Uterus (tissue), 3 donors: ENCODE measurements at regions not wholly inside any gene's neighbourhood (a gene's known extent, or its start where the extent isn't known, plus 50 kb on each side); places are given as distances from the start of the nearest gene placed in this dataset.

ENCODE experiments used
- DNase-seq, 2 donors: peaks; one replicate each; pipeline ENCODE4 v3.0.0-alpha.2; 2019 to 2020
- H3K27ac ChIP-seq, 2 donors: fragments of 200-600 bp; sonication (generic); 1 replicate in 1 of 2; 2 replicates in 1 of 2; pipeline ENCODE4 v1.5.1; 2016 to 2018
- H3K27me3 ChIP-seq, 2 donors: fragments of 200-600 bp; sonication (generic); one replicate each; pipeline ENCODE4 v1.5.1; 2018 to 2019; ENCODE audit warnings: control low read depth in 1 of 2
- H3K36me3 ChIP-seq, 2 donors: fragments of 200-600 bp; sonication (generic); one replicate each; pipeline ENCODE4 v1.5.1; 2019; ENCODE audit warnings: control low read depth in 1 of 2
- H3K4me1 ChIP-seq, 2 donors: fragments of 200-600 bp; sonication (generic); one replicate each; pipeline ENCODE4 v1.5.1; 2018 to 2019; ENCODE audit warnings: control low read depth in 1 of 2
- H3K4me3 ChIP-seq, 2 donors: fragments of 200-600 bp; sonication (generic); 1 replicate in 1 of 2; 2 replicates in 1 of 2; pipeline ENCODE4 v1.5.1; 2018 to 2019; ENCODE audit warnings: mild to moderate bottlenecking in 1 of 2
- H3K9me3 ChIP-seq, 2 donors: fragments of 200-600 bp; sonication (generic); one replicate each; pipeline ENCODE4 v1.5.1; 2019; ENCODE audit warnings: control low read depth in 1 of 2
- POLR2A ChIP-seq, 2 donors: fragments of 450-650 bp; IDR thresholded peaks; one replicate each; pipeline ENCODE4 v1.6.1; 2016; ENCODE audit warnings: antibody characterized with exemption in 2 of 2, mild to moderate bottlenecking in 1 of 2, moderate library complexity in 1 of 2
- intact Hi-C: fragments of 100-400 bp; cut with DNase I; formaldehyde crosslinking; loops from one replicate; pipeline ENCODE4 v1.15.1; 2023; ENCODE audit warnings: low total_unique reads
- TF ChIP-seq, protein P1 (sequence below), 4 experiments: fragments of 200-600 bp in 2 of 4; fragments of 450-650 bp in 2 of 4; sonication (generic) in 2 of 4; IDR thresholded peaks; one replicate each; pipeline ENCODE4 v1.5.1; 2016 to 2019; ENCODE audit warnings: antibody characterized with exemption in 4 of 4, mild to moderate bottlenecking in 2 of 4, moderate library complexity in 1 of 4
- donor health status: DM: yes; HTN: yes; CAD: no.

DNA sequence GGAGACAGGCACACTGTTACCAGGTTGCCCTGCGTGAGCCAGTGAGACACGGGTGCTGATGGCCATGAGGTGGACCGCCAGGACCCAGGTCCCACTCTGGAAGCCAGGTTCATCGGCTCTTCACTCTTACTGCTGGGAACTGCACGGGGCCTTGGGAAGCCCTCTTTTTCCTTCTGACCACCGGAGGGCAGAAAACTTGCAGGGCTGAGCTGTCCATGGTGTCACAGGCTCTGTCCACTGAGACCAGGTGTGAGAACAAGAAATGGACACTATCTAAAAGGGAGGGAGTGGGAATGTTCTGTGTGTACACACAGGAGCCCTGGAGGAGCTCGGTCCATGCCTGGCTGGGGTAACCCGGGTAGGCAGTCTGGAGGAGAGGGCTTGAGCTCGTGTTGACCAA lies 93.4 kb downstream of the UQCRFS1 start:
- Histone ChIP-seq H3K4me3 (no peak overlapping the region), H3K36me3 (no peaks in the 10 kb centered on the region), H3K9me3 (no peaks in the 10 kb centered on the region), H3K27me3 (no peaks in the 10 kb centered on the region), H3K4me1 (no peaks in the 10 kb centered on the region), H3K27ac (no peak overlapping the region)
- TF ChIP-seq, protein P1, sequence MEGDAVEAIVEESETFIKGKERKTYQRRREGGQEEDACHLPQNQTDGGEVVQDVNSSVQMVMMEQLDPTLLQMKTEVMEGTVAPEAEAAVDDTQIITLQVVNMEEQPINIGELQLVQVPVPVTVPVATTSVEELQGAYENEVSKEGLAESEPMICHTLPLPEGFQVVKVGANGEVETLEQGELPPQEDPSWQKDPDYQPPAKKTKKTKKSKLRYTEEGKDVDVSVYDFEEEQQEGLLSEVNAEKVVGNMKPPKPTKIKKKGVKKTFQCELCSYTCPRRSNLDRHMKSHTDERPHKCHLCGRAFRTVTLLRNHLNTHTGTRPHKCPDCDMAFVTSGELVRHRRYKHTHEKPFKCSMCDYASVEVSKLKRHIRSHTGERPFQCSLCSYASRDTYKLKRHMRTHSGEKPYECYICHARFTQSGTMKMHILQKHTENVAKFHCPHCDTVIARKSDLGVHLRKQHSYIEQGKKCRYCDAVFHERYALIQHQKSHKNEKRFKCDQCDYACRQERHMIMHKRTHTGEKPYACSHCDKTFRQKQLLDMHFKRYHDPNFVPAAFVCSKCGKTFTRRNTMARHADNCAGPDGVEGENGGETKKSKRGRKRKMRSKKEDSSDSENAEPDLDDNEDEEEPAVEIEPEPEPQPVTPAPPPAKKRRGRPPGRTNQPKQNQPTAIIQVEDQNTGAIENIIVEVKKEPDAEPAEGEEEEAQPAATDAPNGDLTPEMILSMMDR (IDR thresholded peaks at IDR 0.05), result no peak
- no peak for TF ChIP-seq POLR2A (IDR thresholded peaks at IDR 0.05)
- intact Hi-C loops, result no loop called here
- DNase-seq, result no peak

DNA sequence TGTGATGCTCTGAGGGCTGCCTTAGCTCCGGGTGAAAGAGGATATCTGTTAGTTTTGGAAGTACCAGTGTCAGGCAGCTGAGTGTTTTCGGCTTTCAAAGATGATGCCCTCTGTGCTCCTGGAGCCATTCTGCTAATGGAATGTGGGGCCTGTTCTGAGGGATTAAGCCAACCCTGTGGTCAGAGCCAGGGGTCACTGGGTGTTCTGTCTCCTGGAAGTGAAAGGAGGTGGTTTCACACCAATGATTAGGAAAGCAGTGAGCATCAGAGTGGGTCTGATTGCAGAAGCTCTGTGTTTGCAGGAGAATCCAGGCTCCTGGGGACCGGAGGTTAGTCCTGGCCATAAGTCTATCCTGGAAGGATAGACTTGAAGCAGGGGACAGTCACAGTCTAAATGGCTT lies 94.6 kb downstream of the UQCRFS1 start:
- Histone ChIP-seq H3K36me3 (no peaks in the 10 kb centered on the region), H3K9me3 (no peaks in the 10 kb centered on the region), H3K27ac (no peak overlapping the region), H3K27me3 (no peaks in the 10 kb centered on the region), H3K4me1 (no peaks in the 10 kb centered on the region), H3K4me3 (no peak overlapping the region)
- intact Hi-C loops, result no loop called here
- no peak for TF ChIP-seq POLR2A (IDR thresholded peaks at IDR 0.05)
- DNase-seq, result no peak

DNA sequence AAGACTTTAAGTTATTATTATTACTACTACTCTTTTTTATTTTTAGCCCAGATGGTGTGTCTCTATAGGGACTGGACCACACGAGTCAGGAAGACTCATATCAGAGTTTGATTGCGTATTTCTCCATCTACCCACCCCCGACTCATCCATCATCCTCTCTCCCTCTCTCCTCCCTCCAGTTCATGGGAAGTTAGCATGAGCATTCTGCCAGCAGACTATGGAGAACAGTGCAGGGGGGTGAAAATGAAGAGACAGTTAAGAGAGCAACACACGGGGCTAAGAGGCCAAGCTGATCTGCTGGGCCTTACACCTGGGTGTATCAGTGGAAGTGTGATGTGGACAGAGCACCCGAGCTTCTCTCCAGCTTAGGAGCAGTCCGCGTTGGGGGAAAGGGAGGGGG lies 95.0 kb downstream of the UQCRFS1 start:
- no peaks in the 10 kb centered on the region for H3K36me3 ChIP-seq
- no peaks in the 10 kb centered on the region for H3K4me1 ChIP-seq

DNA sequence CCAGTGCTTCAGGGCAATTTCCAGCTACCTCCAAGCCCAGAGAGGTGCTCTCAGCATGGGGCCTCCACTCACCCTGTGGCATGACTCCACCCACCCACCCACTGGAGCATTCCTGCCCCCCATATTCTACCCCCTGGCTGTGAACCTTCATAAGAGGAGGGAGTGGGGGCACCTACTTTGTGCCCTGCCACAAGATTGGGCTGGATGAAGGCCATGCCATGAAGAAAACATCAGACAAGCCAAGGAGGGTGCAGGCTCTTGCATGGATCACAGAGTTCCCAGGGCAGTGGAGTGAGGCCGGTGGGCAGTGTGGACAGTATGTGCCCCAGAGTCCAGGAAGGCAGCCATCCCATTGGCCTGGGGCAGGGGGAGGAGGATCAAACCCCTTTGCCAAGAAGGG lies 97.8 kb downstream of the UQCRFS1 start:
- H3K4me3 ChIP-seq, result no peak overlapping the region
- DNase-seq, result no peak
- no peaks in the 10 kb centered on the region for H3K9me3 ChIP-seq
- intact Hi-C loops, result no loop called here
- H3K27me3 ChIP-seq, result no peaks in the 10 kb centered on the region
- H3K36me3 ChIP-seq, result no peaks in the 10 kb centered on the region
- TF ChIP-seq, protein P1 (IDR thresholded peaks at IDR 0.05), result no peak
- no peak for TF ChIP-seq POLR2A (IDR thresholded peaks at IDR 0.05)
- H3K4me1 ChIP-seq, result no peaks in the 10 kb centered on the region
- no peak overlapping the region for H3K27ac ChIP-seq

More for the DNA sequence above, 95.0 kb downstream of the UQCRFS1 start:
- DNase-seq, result no peak
- Histone ChIP-seq H3K27ac (no peak overlapping the region), H3K4me3 (no peak overlapping the region), H3K9me3 (no peaks in the 10 kb centered on the region), H3K27me3 (no peaks in the 10 kb centered on the region)
- TF ChIP-seq POLR2A (IDR thresholded peaks at IDR 0.05), result no peak
- TF ChIP-seq, protein P1 (IDR thresholded peaks at IDR 0.05), result no peak
- intact Hi-C loops, result no loop called here

DNA sequence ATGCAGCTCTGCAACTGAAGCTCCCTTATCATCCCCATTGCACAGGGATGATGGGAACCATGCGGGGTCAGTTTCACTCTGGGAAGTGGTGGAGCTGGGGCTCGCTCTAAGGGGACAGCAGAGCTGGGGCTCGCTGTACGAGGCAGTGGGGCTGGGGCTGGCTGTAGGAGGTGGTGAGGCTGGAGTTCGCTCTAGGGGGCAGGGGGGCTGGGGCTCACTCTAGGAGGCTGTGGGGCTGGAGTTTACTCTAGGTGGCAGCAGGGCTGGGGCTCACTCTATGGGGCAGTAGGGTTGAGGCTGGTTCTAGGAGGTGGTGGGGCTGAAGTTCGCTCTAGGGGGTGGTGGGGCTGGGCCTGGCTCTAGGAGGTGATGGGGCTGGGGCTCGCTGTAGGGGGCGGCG lies 99.1 kb downstream of the UQCRFS1 start:
- Histone ChIP-seq H3K36me3 (no peaks in the 10 kb centered on the region), H3K27ac (no peak overlapping the region), H3K27me3 (no peaks in the 10 kb centered on the region), H3K4me1 (no peaks in the 10 kb centered on the region), H3K4me3 (no peak overlapping the region), H3K9me3 (no peaks in the 10 kb centered on the region)
- intact Hi-C loops, result no loop called here
- no peak for TF ChIP-seq POLR2A (IDR thresholded peaks at IDR 0.05)
- TF ChIP-seq, protein P1 (IDR thresholded peaks at IDR 0.05), result no peak
- no peak for DNase-seq

DNA sequence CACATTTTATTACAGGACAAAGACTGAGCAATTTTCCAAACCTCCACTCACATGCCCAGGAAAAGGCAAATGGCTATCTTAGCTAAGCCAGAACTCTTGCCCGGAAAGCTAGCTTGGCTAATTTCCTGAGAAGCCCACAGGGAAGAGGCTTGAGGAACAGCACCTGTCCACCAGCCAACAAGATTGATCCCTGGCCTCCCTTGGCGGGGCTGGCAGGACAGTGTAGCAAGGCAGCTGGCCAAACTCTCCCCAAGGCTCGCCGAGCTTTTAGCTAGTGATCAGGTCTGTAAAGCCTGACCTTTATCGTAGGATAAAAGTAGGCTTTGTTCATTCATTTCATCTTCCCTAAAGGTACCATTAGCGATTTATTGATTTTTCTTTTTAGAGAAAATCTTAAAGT lies 101.4 kb downstream of the UQCRFS1 start:
- no peak for DNase-seq
- Histone ChIP-seq H3K27ac (no peak overlapping the region), H3K36me3 (no peaks in the 10 kb centered on the region), H3K27me3 (no peaks in the 10 kb centered on the region), H3K4me3 (no peak overlapping the region), H3K9me3 (no peaks in the 10 kb centered on the region), H3K4me1 (no peaks in the 10 kb centered on the region)
- intact Hi-C loops, result no loop called here
- no peak for TF ChIP-seq POLR2A (IDR thresholded peaks at IDR 0.05)
- TF ChIP-seq, protein P1 (IDR thresholded peaks at IDR 0.05), result no peak
